Tibial artery (tissue), 4 donors: ENCODE measurements at regions not wholly inside any gene's neighbourhood (a gene's known extent, or its start where the extent isn't known, plus 50 kb on each side); places are given as distances from the start of the nearest gene placed in this dataset.
"Not testable (repeated sequence)": the region's sequence is repeated elsewhere in the genome, so short reads cannot be mapped to it uniquely, and the experiment has no call there.

ENCODE experiments used
- DNase-seq, 2 donors: peaks; one replicate each; pipeline ENCODE4 v3.0.0-alpha.2; 2019
- H3K27ac ChIP-seq, 2 donors: fragments of 200-600 bp; sonication (generic) in 1 of 2; 1 replicate in 1 of 2; 2 replicates in 1 of 2; pipeline ENCODE4 v1.5.1; 2018 to 2019; ENCODE audit warnings: mild to moderate bottlenecking in 1 of 2
- H3K27me3 ChIP-seq, 2 donors: fragments of 200-600 bp; sonication (generic) in 1 of 2; one replicate each; pipeline versions ENCODE4 v1.5.1 to v1.6.0; 2016 to 2019
- H3K36me3 ChIP-seq, 3 donors: fragments of 200-600 bp; sonication (generic) in 2 of 3; one replicate each; pipeline ENCODE4 v1.5.1; 2016 to 2019; ENCODE audit warnings: mild to moderate bottlenecking in 2 of 3
- H3K4me1 ChIP-seq, 4 donors: fragments of 200-600 bp; sonication (generic) in 2 of 4; 1 replicate in 3 of 4; 2 replicates in 1 of 4; pipeline ENCODE4 v1.5.1; 2016 to 2019
- H3K4me3 ChIP-seq, 2 donors: fragments of 200-600 bp; sonication (generic) in 1 of 2; 1 replicate in 1 of 2; 2 replicates in 1 of 2; pipeline ENCODE4 v1.5.1; 2018 to 2019; ENCODE audit warnings: mild to moderate bottlenecking in 2 of 2
- H3K9me3 ChIP-seq, 3 donors: fragments of 200-600 bp; sonication (generic) in 1 of 3; one replicate each; pipeline ENCODE4 v1.5.1; 2016 to 2019
- intact Hi-C: fragments of 100-400 bp; cut with DNase I; formaldehyde crosslinking; loops from one replicate; pipeline ENCODE4 v1.15.0; 2023; ENCODE audit warnings: low total_unique reads
- TF ChIP-seq, protein P1 (sequence below), 2 experiments: fragments of 200-600 bp in 1 of 2; fragments of 450-650 bp in 1 of 2; IDR thresholded peaks; one replicate each; pipeline ENCODE4 v1.5.1; 2017 to 2019; ENCODE audit warnings: antibody characterized with exemption in 2 of 2, mild to moderate bottlenecking in 1 of 2, moderate library complexity in 1 of 2

DNA sequence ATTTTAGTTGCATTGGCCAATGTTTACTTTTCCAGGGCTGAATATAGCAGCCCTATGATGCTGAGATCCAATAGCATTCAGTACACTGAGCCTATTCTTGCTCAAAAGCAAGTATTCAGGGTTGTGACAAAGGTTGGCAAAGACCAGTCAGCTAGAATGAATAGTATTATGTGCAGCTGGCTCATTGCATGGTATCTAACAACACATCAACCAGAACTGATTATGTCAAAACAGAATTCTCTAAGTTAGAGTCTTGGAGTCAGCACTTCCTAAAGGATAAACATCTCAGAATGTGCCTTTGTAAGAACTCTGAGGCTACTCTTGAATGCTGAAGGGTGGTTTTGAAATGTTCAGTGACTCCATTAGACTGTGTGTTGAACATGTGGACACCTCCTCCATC is 774.5 kb upstream of the RGMB start:
- Histone ChIP-seq H3K9me3 (no peaks in the 10 kb centered on the region), H3K4me1 (no peaks in the 10 kb centered on the region), H3K4me3 (no peak overlapping the region), H3K27ac (no peak overlapping the region), H3K27me3 (no peaks in the 10 kb centered on the region), H3K36me3 (no peaks in the 10 kb centered on the region)
- DNase-seq: no peak
- TF ChIP-seq, protein P1, sequence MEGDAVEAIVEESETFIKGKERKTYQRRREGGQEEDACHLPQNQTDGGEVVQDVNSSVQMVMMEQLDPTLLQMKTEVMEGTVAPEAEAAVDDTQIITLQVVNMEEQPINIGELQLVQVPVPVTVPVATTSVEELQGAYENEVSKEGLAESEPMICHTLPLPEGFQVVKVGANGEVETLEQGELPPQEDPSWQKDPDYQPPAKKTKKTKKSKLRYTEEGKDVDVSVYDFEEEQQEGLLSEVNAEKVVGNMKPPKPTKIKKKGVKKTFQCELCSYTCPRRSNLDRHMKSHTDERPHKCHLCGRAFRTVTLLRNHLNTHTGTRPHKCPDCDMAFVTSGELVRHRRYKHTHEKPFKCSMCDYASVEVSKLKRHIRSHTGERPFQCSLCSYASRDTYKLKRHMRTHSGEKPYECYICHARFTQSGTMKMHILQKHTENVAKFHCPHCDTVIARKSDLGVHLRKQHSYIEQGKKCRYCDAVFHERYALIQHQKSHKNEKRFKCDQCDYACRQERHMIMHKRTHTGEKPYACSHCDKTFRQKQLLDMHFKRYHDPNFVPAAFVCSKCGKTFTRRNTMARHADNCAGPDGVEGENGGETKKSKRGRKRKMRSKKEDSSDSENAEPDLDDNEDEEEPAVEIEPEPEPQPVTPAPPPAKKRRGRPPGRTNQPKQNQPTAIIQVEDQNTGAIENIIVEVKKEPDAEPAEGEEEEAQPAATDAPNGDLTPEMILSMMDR (IDR thresholded peaks at IDR 0.05): no peak
- intact Hi-C loops: no loop called here

GRCh38 chr5:98004463-98004862 is 769.0 kb upstream of the RGMB start:
- intact Hi-C loops: no loop called here
- peaks cover 0 to 7% (median 0%) of the 10 kb centered on the region in 3 donors for H3K9me3 ChIP-seq
- TF ChIP-seq, protein P1 (IDR thresholded peaks at IDR 0.05): no peak
- H3K4me1 ChIP-seq: no peaks in the 10 kb centered on the region
- no peak overlapping the region for H3K4me3 ChIP-seq
- H3K27ac ChIP-seq: no peak overlapping the region
- no peak for DNase-seq
- H3K36me3 ChIP-seq: no peaks in the 10 kb centered on the region
- no peaks in the 10 kb centered on the region for H3K27me3 ChIP-seq

DNA sequence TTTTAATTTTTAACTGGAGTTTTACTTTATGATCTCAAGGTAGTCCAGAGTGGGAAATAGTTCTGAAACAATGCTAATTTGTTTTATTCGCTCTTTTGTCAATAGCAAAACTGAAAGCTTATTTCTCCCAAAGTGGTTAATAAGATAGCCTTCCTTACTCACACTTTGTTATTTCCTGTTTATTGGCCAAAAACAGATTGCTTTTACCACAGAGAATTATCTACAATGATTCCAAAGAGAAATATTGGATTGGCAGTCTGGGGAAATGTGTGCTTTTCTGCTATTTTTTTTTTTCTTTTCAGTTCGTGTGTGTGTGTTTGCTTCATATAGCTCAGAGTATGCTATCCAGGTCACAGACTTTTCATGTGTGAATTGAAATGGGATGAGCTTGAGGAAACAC is 756.7 kb upstream of the RGMB start:
- DNase-seq: no peak
- H3K27me3 ChIP-seq: no peaks in the 10 kb centered on the region
- no peaks in the 10 kb centered on the region for H3K4me1 ChIP-seq
- H3K36me3 ChIP-seq: no peaks in the 10 kb centered on the region
- TF ChIP-seq, protein P1 (IDR thresholded peaks at IDR 0.05): no peak
- no peaks in the 10 kb centered on the region for H3K9me3 ChIP-seq
- intact Hi-C loops: no loop called here
- H3K4me3 ChIP-seq: no peak overlapping the region
- no peak overlapping the region for H3K27ac ChIP-seq

- H3K9me3 ChIP-seq, H3K27me3 ChIP-seq, intact Hi-C loops, H3K4me1 ChIP-seq, DNase-seq, H3K27ac ChIP-seq, H3K36me3 ChIP-seq, H3K4me3 ChIP-seq: not testable (repeated sequence)
These were observed 743.2 kb upstream of the RGMB start for GRCh38 chr5:98030273-98030672.

- DNase-seq, H3K4me3 ChIP-seq, H3K27ac ChIP-seq, H3K4me1 ChIP-seq, intact Hi-C loops, H3K36me3 ChIP-seq, H3K27me3 ChIP-seq, H3K9me3 ChIP-seq: not testable (repeated sequence)
These were observed 742.4 kb upstream of the RGMB start for GRCh38 chr5:98031036-98031435.

GRCh38 chr5:98031496-98031895 is 742.0 kb upstream of the RGMB start:
- Histone ChIP-seq H3K4me1 (no peaks in the 10 kb centered on the region), H3K27me3 (no peaks in the 10 kb centered on the region), H3K36me3 (no peaks in the 10 kb centered on the region), H3K27ac (no peak overlapping the region), H3K4me3 (no peak overlapping the region), H3K9me3 (no peaks in the 10 kb centered on the region)
- intact Hi-C loops: no loop called here
- TF ChIP-seq, protein P1 (IDR thresholded peaks at IDR 0.05): no peak
- DNase-seq: no peak

GRCh38 chr5:98031926-98032325 is 741.5 kb upstream of the RGMB start:
- Histone ChIP-seq H3K27ac (no peak overlapping the region), H3K9me3 (no peaks in the 10 kb centered on the region), H3K27me3 (no peaks in the 10 kb centered on the region), H3K36me3 (no peaks in the 10 kb centered on the region), H3K4me3 (no peak overlapping the region), H3K4me1 (no peaks in the 10 kb centered on the region)
- TF ChIP-seq, protein P1 (IDR thresholded peaks at IDR 0.05): no peak
- intact Hi-C loops: no loop called here
- no peak for DNase-seq
